Endodermal cell (in vitro differentiated cells): ENCODE measurements at regions not wholly inside any gene's neighbourhood (a gene's known extent, or its start where the extent isn't known, plus 50 kb on each side); places are given as distances from the start of the nearest gene placed in this dataset.

Source experiments
- DNase-seq: peaks from one replicate; pipeline ENCODE4 v3.0.0-alpha.2; 2017
- H3K27ac ChIP-seq: 2 replicates; pipeline ENCODE4 v1.5.1; 2013; ENCODE audit warnings: mild to moderate bottlenecking, low read depth, low read length, moderate library complexity
- H3K27me3 ChIP-seq: 2 replicates; pipeline ENCODE4 v1.6.1; 2013; ENCODE audit warnings: mild to moderate bottlenecking, low read length, moderate library complexity; ENCODE audit not compliant: insufficient read depth, control insufficient read depth, poor library complexity, severe bottlenecking
- H3K36me3 ChIP-seq: 2 replicates; pipeline ENCODE4 v1.7.0; 2013; ENCODE audit warnings: mild to moderate bottlenecking, low read length, moderate library complexity; ENCODE audit not compliant: control insufficient read depth, insufficient read depth
- H3K4me1 ChIP-seq: one replicate; pipeline ENCODE4 v1.7.0; 2013; ENCODE audit warnings: low read length; ENCODE audit not compliant: control insufficient read depth, insufficient read depth
- H3K4me3 ChIP-seq: 2 replicates; pipeline ENCODE4 v1.5.1; 2013; ENCODE audit warnings: mild to moderate bottlenecking, low read length, moderate library complexity
- H3K9ac ChIP-seq: 2 replicates; pipeline ENCODE4 v1.6.1; 2013; ENCODE audit warnings: mild to moderate bottlenecking, low read length, moderate library complexity; ENCODE audit not compliant: poor library complexity, severe bottlenecking; ENCODE audit errors: extremely low read depth
- H3K9me3 ChIP-seq: 2 replicates; pipeline ENCODE4 v1.6.1; 2013; ENCODE audit warnings: mild to moderate bottlenecking, low read length, moderate library complexity; ENCODE audit not compliant: control insufficient read depth
- H3K27ac Mint-ChIP-seq: 2 replicates; pipeline ENCODE4 v1.8.0; 2020; ENCODE audit warnings: mixed read lengths
- H3K27me3 Mint-ChIP-seq: 2 replicates; pipeline ENCODE4 v1.8.0; 2021; ENCODE audit warnings: mild to moderate bottlenecking, mixed read lengths; ENCODE audit not compliant: insufficient read depth
- H3K36me3 Mint-ChIP-seq: 2 replicates; pipeline ENCODE4 v1.8.0; 2020; ENCODE audit warnings: low read depth, mixed read lengths
- H3K4me1 Mint-ChIP-seq: 2 replicates; pipeline ENCODE4 v1.8.0; 2020; ENCODE audit warnings: mixed read lengths
- H3K4me3 Mint-ChIP-seq: 2 replicates; pipeline ENCODE4 v1.8.0; 2020; ENCODE audit warnings: mild to moderate bottlenecking, moderate library complexity, mixed read lengths
- H3K9me3 Mint-ChIP-seq: 2 replicates; pipeline ENCODE4 v1.8.0; 2020; ENCODE audit warnings: mild to moderate bottlenecking, mixed read lengths
- WGBS, 2 experiments: methylation state at CpG; one replicate each; pipeline versions ENCODE4 v1.1.5 to v1.1.7; 2013; ENCODE audit warnings: missing lambda C conversion rate in 2 of 2, mixed read lengths in 1 of 2; ENCODE audit not compliant: insufficient coverage in 1 of 2, insufficient read length in 1 of 2; 5-methylcytosine and 5-hydroxymethylcytosine counted together
- TF ChIP-seq, protein P1 (sequence below): fragments of 200-600 bp; sonication (generic); conservative IDR thresholded peaks from 2 replicates; pipeline ENCODE4 v1.5.0; 2021; ENCODE audit warnings: antibody characterized with exemption, mild to moderate bottlenecking

DNA sequence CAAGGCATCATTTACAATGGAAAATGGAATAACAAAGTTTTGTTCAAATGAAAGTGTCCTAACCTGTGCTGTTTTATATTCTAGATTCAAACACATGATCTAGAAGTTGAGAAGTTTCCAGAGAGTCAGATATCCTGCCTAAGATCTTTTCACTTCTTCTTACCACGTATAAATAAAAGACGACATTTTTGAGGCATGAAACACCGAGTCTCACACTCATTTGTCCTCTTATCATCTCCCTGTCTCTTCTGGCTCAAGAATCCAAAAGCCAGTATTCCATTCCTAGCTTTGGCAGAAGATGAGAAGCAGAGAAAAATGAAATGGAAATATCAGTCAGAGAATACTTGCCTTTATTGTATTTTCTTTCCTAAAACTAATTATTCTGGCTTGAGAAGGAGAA lies 738.6 kb upstream of the NR2F2 start:
- DNase-seq: no peak
- H3K9me3 Mint-ChIP-seq: no peaks in the 10 kb centered on the region
- Histone ChIP-seq H3K9ac (no peak overlapping the region), H3K4me1 (no peaks in the 10 kb centered on the region), H3K27ac (no peak overlapping the region), H3K9me3 (no peaks in the 10 kb centered on the region), H3K4me3 (no peak overlapping the region), H3K36me3 (no peaks in the 10 kb centered on the region), H3K27me3 (no peaks in the 10 kb centered on the region)
- TF ChIP-seq, protein P1, sequence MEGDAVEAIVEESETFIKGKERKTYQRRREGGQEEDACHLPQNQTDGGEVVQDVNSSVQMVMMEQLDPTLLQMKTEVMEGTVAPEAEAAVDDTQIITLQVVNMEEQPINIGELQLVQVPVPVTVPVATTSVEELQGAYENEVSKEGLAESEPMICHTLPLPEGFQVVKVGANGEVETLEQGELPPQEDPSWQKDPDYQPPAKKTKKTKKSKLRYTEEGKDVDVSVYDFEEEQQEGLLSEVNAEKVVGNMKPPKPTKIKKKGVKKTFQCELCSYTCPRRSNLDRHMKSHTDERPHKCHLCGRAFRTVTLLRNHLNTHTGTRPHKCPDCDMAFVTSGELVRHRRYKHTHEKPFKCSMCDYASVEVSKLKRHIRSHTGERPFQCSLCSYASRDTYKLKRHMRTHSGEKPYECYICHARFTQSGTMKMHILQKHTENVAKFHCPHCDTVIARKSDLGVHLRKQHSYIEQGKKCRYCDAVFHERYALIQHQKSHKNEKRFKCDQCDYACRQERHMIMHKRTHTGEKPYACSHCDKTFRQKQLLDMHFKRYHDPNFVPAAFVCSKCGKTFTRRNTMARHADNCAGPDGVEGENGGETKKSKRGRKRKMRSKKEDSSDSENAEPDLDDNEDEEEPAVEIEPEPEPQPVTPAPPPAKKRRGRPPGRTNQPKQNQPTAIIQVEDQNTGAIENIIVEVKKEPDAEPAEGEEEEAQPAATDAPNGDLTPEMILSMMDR: no peak
- no peak overlapping the region for H3K4me3 Mint-ChIP-seq
- 90 to 100% methylated on average over 1 to 3 of the region's 3 CpGs for whole genome bisulfite sequencing, 2 experiments
- no peak overlapping the region for H3K27ac Mint-ChIP-seq
- H3K27me3 Mint-ChIP-seq: no peaks in the 10 kb centered on the region
- H3K36me3 Mint-ChIP-seq: no peaks in the 10 kb centered on the region
- no peaks in the 10 kb centered on the region for H3K4me1 Mint-ChIP-seq

DNA sequence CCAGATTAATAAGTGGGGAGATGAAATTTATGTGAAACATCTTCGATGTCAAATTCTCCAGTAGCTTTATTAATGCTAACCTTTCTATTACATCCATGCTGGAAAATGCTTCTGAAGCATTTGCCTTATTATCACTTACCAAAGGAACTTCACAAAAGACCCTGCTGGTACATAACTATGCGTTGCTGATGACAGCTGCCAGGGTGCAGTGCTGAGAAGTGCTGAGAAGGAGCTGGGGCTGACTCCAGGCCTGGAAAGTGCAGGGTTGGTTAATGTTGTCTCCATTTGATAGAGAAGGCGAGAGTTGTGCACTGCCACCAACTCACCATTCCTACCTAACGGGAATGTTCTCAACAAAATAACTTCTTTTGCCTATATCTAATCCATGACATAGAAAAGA lies 736.0 kb upstream of the NR2F2 start:
- Mint-ChIP-seq H3K27ac (no peak overlapping the region), H3K9me3 (no peaks in the 10 kb centered on the region), H3K36me3 (no peaks in the 10 kb centered on the region), H3K4me3 (no peak overlapping the region), H3K27me3 (no peaks in the 10 kb centered on the region), H3K4me1 (no peaks in the 10 kb centered on the region)
- TF ChIP-seq, protein P1: no peak
- H3K9me3 ChIP-seq: no peaks in the 10 kb centered on the region
- H3K27ac ChIP-seq: no peak overlapping the region
- H3K9ac ChIP-seq: no peak overlapping the region
- H3K36me3 ChIP-seq: no peaks in the 10 kb centered on the region
- no peaks in the 10 kb centered on the region for H3K4me1 ChIP-seq
- WGBS, 2 experiments: 89 to 90% methylated on average over 1 to 4 of the region's 4 CpGs
- DNase-seq: no peak
- H3K27me3 ChIP-seq: no peaks in the 10 kb centered on the region
- H3K4me3 ChIP-seq: no peak overlapping the region

DNA sequence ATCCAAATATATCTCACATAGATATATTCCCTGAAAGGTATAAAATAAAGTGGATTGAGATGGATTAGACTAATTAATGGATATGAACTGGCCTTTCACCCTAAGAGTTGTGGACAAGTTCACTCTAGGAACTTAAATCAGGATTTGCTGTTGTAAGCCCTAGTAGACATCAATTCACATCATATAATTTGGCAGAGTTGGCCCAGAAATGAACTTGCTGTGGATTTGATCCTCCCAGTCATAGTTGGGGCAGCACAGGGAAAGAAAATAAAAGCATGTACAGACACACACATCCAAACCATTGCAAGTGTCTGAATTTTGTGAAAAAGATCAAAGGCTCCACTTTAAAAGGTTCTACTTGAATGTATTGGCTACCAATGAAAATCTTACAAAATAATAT lies 734.7 kb upstream of the NR2F2 start:
- no peak overlapping the region for H3K9ac ChIP-seq
- no peak overlapping the region for H3K27ac Mint-ChIP-seq

More for the DNA sequence above, 734.7 kb upstream of the NR2F2 start:
- Mint-ChIP-seq H3K9me3 (no peaks in the 10 kb centered on the region), H3K27me3 (no peaks in the 10 kb centered on the region), H3K4me1 (no peaks in the 10 kb centered on the region), H3K4me3 (no peak overlapping the region), H3K36me3 (no peaks in the 10 kb centered on the region)
- no peaks in the 10 kb centered on the region for H3K27me3 ChIP-seq
- H3K36me3 ChIP-seq: no peaks in the 10 kb centered on the region
- TF ChIP-seq, protein P1: no peak
- H3K9me3 ChIP-seq: no peaks in the 10 kb centered on the region
- H3K4me3 ChIP-seq: no peak overlapping the region
- H3K4me1 ChIP-seq: no peaks in the 10 kb centered on the region
- no peak for DNase-seq
- H3K27ac ChIP-seq: no peak overlapping the region
